ENCODE measurements at regions not wholly inside any gene's neighbourhood (a gene's known extent, or its start where the extent isn't known, plus 50 kb on each side); places are given as distances from the start of the nearest gene placed in this dataset.

GRCh38 chr6:158894193-158894592, 75.0 kb upstream of the EZR start:
- no peak for TF ChIP-seq CTCF (IDR thresholded peaks at IDR 0.05)
- TF ChIP-seq POLR2A (IDR thresholded peaks at IDR 0.05), result no peak
